ENCODE measurements at regions not wholly inside any gene's neighbourhood (a gene's known extent, or its start where the extent isn't known, plus 50 kb on each side); places are given as distances from the start of the nearest gene placed in this dataset.

- Histone ChIP-seq H3K9me3 (ENCODE audit: low read length) (peaks cover 13% of the 10 kb centered on the region), H3K36me3 (ENCODE audit: insufficient read depth, low read length) (no peaks in the 10 kb centered on the region), H4K20me1 (ENCODE audit: insufficient read depth, low read depth, low read length) (no peaks in the 10 kb centered on the region), H3K79me2 (ENCODE audit: low read length) (no peaks in the 10 kb centered on the region), H3K4me2 (ENCODE audit: low read depth, low read length, poor library complexity, severe bottlenecking) (no peak overlapping the region), H3K9me2 (replicated peaks; ENCODE audit: insufficient read depth, low read length) (no peaks in the 10 kb centered on the region), H3K4me3 (ENCODE audit: low read length) (no peak overlapping the region), H2AFZ (ENCODE audit: low read length) (no peak overlapping the region), H3K27me3 (ENCODE audit: low read length) (no peaks in the 10 kb centered on the region), H3K4me1 (ENCODE audit: low read length) (no peaks in the 10 kb centered on the region), H3K9ac (ENCODE audit: low read length) (no peak overlapping the region), H3K27ac (ENCODE audit: low read length) (no peak overlapping the region)
- no peak for DNase-seq
These were observed 1706.9 kb upstream of the RAG2 start for GRCh38 chr11:38304926-38305325.

GRCh38 chr11:38302564-38302963 is 1704.5 kb upstream of the RAG2 start:
- no peak overlapping the region for H2AFZ ChIP-seq (ENCODE audit: low read length)
- H3K27me3 ChIP-seq (ENCODE audit: low read length) = no peaks in the 10 kb centered on the region
- DNase-seq = no peak
- no peak overlapping the region for H3K4me3 ChIP-seq (ENCODE audit: low read length)
- H3K36me3 ChIP-seq (ENCODE audit: insufficient read depth, low read length) = no peaks in the 10 kb centered on the region
- H3K9ac ChIP-seq (ENCODE audit: low read length) = no peak overlapping the region
- no peaks in the 10 kb centered on the region for H4K20me1 ChIP-seq (ENCODE audit: insufficient read depth, low read depth, low read length)
- H3K27ac ChIP-seq (ENCODE audit: low read length) = no peak overlapping the region
- H3K9me3 ChIP-seq (ENCODE audit: low read length) = peaks cover 15% of the 10 kb centered on the region
- H3K4me1 ChIP-seq (ENCODE audit: low read length) = no peaks in the 10 kb centered on the region
- no peaks in the 10 kb centered on the region for H3K9me2 ChIP-seq (replicated peaks; ENCODE audit: insufficient read depth, low read length)
- no peak overlapping the region for H3K4me2 ChIP-seq (ENCODE audit: low read depth, low read length, poor library complexity, severe bottlenecking)
- H3K79me2 ChIP-seq (ENCODE audit: low read length) = no peaks in the 10 kb centered on the region

GRCh38 chr11:38300570-38300969 is 1702.5 kb upstream of the RAG2 start:
- Histone ChIP-seq H3K4me1 (ENCODE audit: low read length) (no peaks in the 10 kb centered on the region), H3K9ac (ENCODE audit: low read length) (no peak overlapping the region), H3K27me3 (ENCODE audit: low read length) (no peaks in the 10 kb centered on the region), H3K36me3 (ENCODE audit: insufficient read depth, low read length) (no peaks in the 10 kb centered on the region), H3K4me3 (ENCODE audit: low read length) (no peak overlapping the region), H3K79me2 (ENCODE audit: low read length) (no peaks in the 10 kb centered on the region), H3K27ac (ENCODE audit: low read length) (no peak overlapping the region), H3K9me3 (ENCODE audit: low read length) (peaks cover 16% of the 10 kb centered on the region), H3K9me2 (replicated peaks; ENCODE audit: insufficient read depth, low read length) (no peaks in the 10 kb centered on the region), H2AFZ (ENCODE audit: low read length) (no peak overlapping the region), H3K4me2 (ENCODE audit: low read depth, low read length, poor library complexity, severe bottlenecking) (no peak overlapping the region), H4K20me1 (ENCODE audit: insufficient read depth, low read depth, low read length) (no peaks in the 10 kb centered on the region)
- DNase-seq = no peak

GRCh38 chr11:38296211-38296776 is 1698.3 kb upstream of the RAG2 start:
- H3K4me3 ChIP-seq (ENCODE audit: low read length) = no peak overlapping the region
- no peaks in the 10 kb centered on the region for H3K4me1 ChIP-seq (ENCODE audit: low read length)
- peaks cover 10% of the 10 kb centered on the region for H3K9me3 ChIP-seq (ENCODE audit: low read length)
- H3K36me3 ChIP-seq (ENCODE audit: insufficient read depth, low read length) = no peaks in the 10 kb centered on the region
- H3K27me3 ChIP-seq (ENCODE audit: low read length) = no peaks in the 10 kb centered on the region
- H3K9ac ChIP-seq (ENCODE audit: low read length) = no peak overlapping the region
- H3K9me2 ChIP-seq (replicated peaks; ENCODE audit: insufficient read depth, low read length) = no peaks in the 10 kb centered on the region
- no peak overlapping the region for H2AFZ ChIP-seq (ENCODE audit: low read length)
- H3K27ac ChIP-seq (ENCODE audit: low read length) = no peak overlapping the region
- H3K4me2 ChIP-seq (ENCODE audit: low read depth, low read length, poor library complexity, severe bottlenecking) = no peak overlapping the region
- H3K79me2 ChIP-seq (ENCODE audit: low read length) = no peaks in the 10 kb centered on the region
- H4K20me1 ChIP-seq (ENCODE audit: insufficient read depth, low read depth, low read length) = no peaks in the 10 kb centered on the region
- DNase-seq = no peak

GRCh38 chr11:38282718-38283117 is 1684.7 kb upstream of the RAG2 start:
- Histone ChIP-seq H3K27me3 (ENCODE audit: low read length) (no peaks in the 10 kb centered on the region), H3K9me2 (replicated peaks; ENCODE audit: insufficient read depth, low read length) (no peaks in the 10 kb centered on the region), H4K20me1 (ENCODE audit: insufficient read depth, low read depth, low read length) (no peaks in the 10 kb centered on the region), H3K36me3 (ENCODE audit: insufficient read depth, low read length) (no peaks in the 10 kb centered on the region), H3K9ac (ENCODE audit: low read length) (no peak overlapping the region), H3K4me3 (ENCODE audit: low read length) (no peak overlapping the region), H3K9me3 (ENCODE audit: low read length) (peaks cover 27% of the 10 kb centered on the region; the same call in 1 of the 2 replicates), H3K27ac (ENCODE audit: low read length) (no peak overlapping the region), H3K4me2 (ENCODE audit: low read depth, low read length, poor library complexity, severe bottlenecking) (no peak overlapping the region), H2AFZ (ENCODE audit: low read length) (no peak overlapping the region), H3K79me2 (ENCODE audit: low read length) (no peaks in the 10 kb centered on the region), H3K4me1 (ENCODE audit: low read length) (no peaks in the 10 kb centered on the region)
- DNase-seq = no peak

- no peak overlapping the region for H2AFZ ChIP-seq (ENCODE audit: low read length)
- H3K79me2 ChIP-seq (ENCODE audit: low read length) = no peaks in the 10 kb centered on the region
- H3K27ac ChIP-seq (ENCODE audit: low read length) = no peak overlapping the region
- no peak overlapping the region for H3K9ac ChIP-seq (ENCODE audit: low read length)
- H3K9me2 ChIP-seq (replicated peaks; ENCODE audit: insufficient read depth, low read length) = no peaks in the 10 kb centered on the region
- no peaks in the 10 kb centered on the region for H4K20me1 ChIP-seq (ENCODE audit: insufficient read depth, low read depth, low read length)
- peaks cover 17% of the 10 kb centered on the region for H3K9me3 ChIP-seq (ENCODE audit: low read length)
- H3K27me3 ChIP-seq (ENCODE audit: low read length) = no peaks in the 10 kb centered on the region
- no peak for DNase-seq
- H3K4me1 ChIP-seq (ENCODE audit: low read length) = no peaks in the 10 kb centered on the region
- H3K4me3 ChIP-seq (ENCODE audit: low read length) = no peak overlapping the region
- no peaks in the 10 kb centered on the region for H3K36me3 ChIP-seq (ENCODE audit: insufficient read depth, low read length)
- H3K4me2 ChIP-seq (ENCODE audit: low read depth, low read length, poor library complexity, severe bottlenecking) = no peak overlapping the region
These were observed 1680.6 kb upstream of the RAG2 start for GRCh38 chr11:38278457-38279141.

- Histone ChIP-seq H3K79me2 (ENCODE audit: low read length) (no peaks in the 10 kb centered on the region), H3K4me1 (ENCODE audit: low read length) (no peaks in the 10 kb centered on the region)
These were observed 1676.0 kb upstream of the RAG2 start for GRCh38 chr11:38274031-38274430.

GRCh38 chr11:38272376-38272775 is 1674.3 kb upstream of the RAG2 start:
- Histone ChIP-seq H3K36me3 (ENCODE audit: insufficient read depth, low read length) (no peaks in the 10 kb centered on the region), H3K4me2 (ENCODE audit: low read depth, low read length, poor library complexity, severe bottlenecking) (no peak overlapping the region), H3K4me1 (ENCODE audit: low read length) (no peaks in the 10 kb centered on the region), H3K9me3 (ENCODE audit: low read length) (peaks cover 21% of the 10 kb centered on the region), H3K79me2 (ENCODE audit: low read length) (no peaks in the 10 kb centered on the region), H4K20me1 (ENCODE audit: insufficient read depth, low read depth, low read length) (no peaks in the 10 kb centered on the region), H3K4me3 (ENCODE audit: low read length) (no peak overlapping the region), H2AFZ (ENCODE audit: low read length) (no peak overlapping the region), H3K27me3 (ENCODE audit: low read length) (no peaks in the 10 kb centered on the region), H3K9ac (ENCODE audit: low read length) (no peak overlapping the region), H3K9me2 (replicated peaks; ENCODE audit: insufficient read depth, low read length) (no peaks in the 10 kb centered on the region), H3K27ac (ENCODE audit: low read length) (no peak overlapping the region)
- no peak for DNase-seq

More at GRCh38 chr11:38274031-38274430, 1676.0 kb upstream of the RAG2 start:
- no peak overlapping the region for H3K9ac ChIP-seq (ENCODE audit: low read length)
- H3K9me2 ChIP-seq (replicated peaks; ENCODE audit: insufficient read depth, low read length) = no peaks in the 10 kb centered on the region
- H3K4me2 ChIP-seq (ENCODE audit: low read depth, low read length, poor library complexity, severe bottlenecking) = no peak overlapping the region
- no peak overlapping the region for H3K27ac ChIP-seq (ENCODE audit: low read length)
- H3K36me3 ChIP-seq (ENCODE audit: insufficient read depth, low read length) = no peaks in the 10 kb centered on the region
- H3K27me3 ChIP-seq (ENCODE audit: low read length) = no peaks in the 10 kb centered on the region
- no peak for DNase-seq
- H3K4me3 ChIP-seq (ENCODE audit: low read length) = no peak overlapping the region
- H3K9me3 ChIP-seq (ENCODE audit: low read length) = peaks cover 18% of the 10 kb centered on the region
- no peak overlapping the region for H2AFZ ChIP-seq (ENCODE audit: low read length)
- H4K20me1 ChIP-seq (ENCODE audit: insufficient read depth, low read depth, low read length) = no peaks in the 10 kb centered on the region
